A549 (cell line): ENCODE measurements at regions not wholly inside any gene's neighbourhood (a gene's known extent, or its start where the extent isn't known, plus 50 kb on each side); places are given as distances from the start of the nearest gene placed in this dataset.

ENCODE experiments used
- ATAC-seq, 2 experiments: fragments of 200-7000 bp in 1 of 2; fragments of >200 bp in 1 of 2; cut with Nextera tagmentation in 1 of 2; cut with Tn5 transposase in 1 of 2; 3 replicates each; pipeline versions ENCODE4 v1.8.0 to v1.9.1; 2018 to 2020; ENCODE audit warnings: mild to moderate bottlenecking in 1 of 2, moderate library complexity in 1 of 2
- CTCF ChIA-PET: fragments of 300-600 bp; sonication (Branson Sonifier 250); formaldehyde crosslinking; extraction: SDS; loops from one replicate; lab custom pipeline; 2021; ENCODE audit warnings: antibody characterized with exemption, inconsistent platforms; lab: Yijun Ruan, JAX
- POLR2A ChIA-PET: fragments of 350-600 bp; formaldehyde crosslinking; extraction: SDS; loops from one replicate; lab custom pipeline; 2021; ENCODE audit warnings: antibody characterized with exemption, inconsistent platforms; lab: Yijun Ruan, JAX
- DNase-seq, 2 experiments: peaks; one replicate each; pipeline versions ENCODE4 v3.0.0 to v3.0.0-alpha.2; 2011 to 2016; ENCODE audit warnings: low read depth in 1 of 2, low spot score in 1 of 2
- FAIRE-seq: peaks from 2 replicates; lab custom pipeline; 2011; peaks lifted over from hg19 to GRCh38; lab: Jason Lieb, UNC
- H3K27ac ChIP-seq, 2 experiments: fragments of >200 bp; sonication (Bioruptor Twin); formaldehyde crosslinking; 3 replicates each; pipeline ENCODE4 v1.5.1; 2016 to 2017
- H3K4me1 ChIP-seq: fragments of >200 bp; sonication (Bioruptor Twin); formaldehyde crosslinking; 3 replicates; pipeline ENCODE4 v1.6.1; 2016
- H3K4me2 ChIP-seq: fragments of >200 bp; sonication (Bioruptor Twin); formaldehyde crosslinking; 3 replicates; pipeline ENCODE4 v1.6.1; 2016
- H3K4me3 ChIP-seq: fragments of >200 bp; sonication (Bioruptor Twin); formaldehyde crosslinking; 3 replicates; pipeline ENCODE4 v1.5.1; 2016
- H3K9me3 ChIP-seq: fragments of >200 bp; sonication (Bioruptor Twin); formaldehyde crosslinking; 3 replicates; pipeline ENCODE4 v1.6.1; 2016
- BCL3 ChIP-seq: fragments of >200 bp; sonication (Bioruptor Twin); formaldehyde crosslinking; IDR thresholded peaks from 3 replicates; pipeline ENCODE4 v1.6.1; 2016
- BHLHE40 ChIP-seq: IDR thresholded peaks from 2 replicates; pipeline ENCODE4 v1.6.1; 2012; ENCODE audit warnings: low read depth, low read length, inconsistent platforms
- CBX8 ChIP-seq: fragments of 200-600 bp; sonication (generic); IDR thresholded peaks from 2 replicates; pipeline ENCODE4 v1.6.1; 2016
- CTCF ChIP-seq: fragments of >200 bp; sonication (Bioruptor Twin); formaldehyde crosslinking; IDR thresholded peaks from 3 replicates; pipeline ENCODE4 v1.5.1; 2016
- EHF ChIP-seq: fragments of 250-450 bp; sonication (Bioruptor Pico); IDR thresholded peaks from 2 replicates; pipeline ENCODE4 v1.5.0; 2020; ENCODE audit warnings: mild to moderate bottlenecking
- EHMT2 ChIP-seq: fragments of 200-600 bp; sonication (generic); IDR thresholded peaks from 2 replicates; pipeline ENCODE4 v1.6.1; 2016; ENCODE audit warnings: antibody characterized with exemption, low read depth, mild to moderate bottlenecking, moderate library complexity
- ESRRA ChIP-seq: fragments of 150-350 bp; IDR thresholded peaks from 2 replicates; pipeline ENCODE4 v1.6.1; 2014; ENCODE audit warnings: mild to moderate bottlenecking, low read length, borderline replicate concordance
- FOSL2 ChIP-seq, 2 experiments: fragments of 450-650 bp in 1 of 2; fragments of >200 bp in 1 of 2; sonication (Bioruptor Twin) in 1 of 2; formaldehyde crosslinking; IDR thresholded peaks; 2 replicates each; pipeline versions ENCODE4 v1.5.0 to v1.6.1; 2016 to 2020; ENCODE audit warnings: mild to moderate bottlenecking in 1 of 2, moderate library complexity in 1 of 2
- FOXS1 ChIP-seq: fragments of 250-450 bp; sonication (Bioruptor Pico); IDR thresholded peaks from 2 replicates; pipeline ENCODE4 v1.5.0; 2020; ENCODE audit warnings: mild to moderate bottlenecking, moderate library complexity
- GATA3 ChIP-seq: IDR thresholded peaks from 2 replicates; pipeline ENCODE4 v1.6.1; 2012; ENCODE audit warnings: borderline replicate concordance
- KDM5A ChIP-seq: fragments of 200-600 bp; sonication (generic); IDR thresholded peaks from 2 replicates; pipeline ENCODE4 v1.6.1; 2016; ENCODE audit warnings: antibody characterized with exemption, mild to moderate bottlenecking
- MYC ChIP-seq: IDR thresholded peaks from 2 replicates; pipeline ENCODE4 v1.6.1; 2012; ENCODE audit warnings: mild to moderate bottlenecking, inconsistent platforms, low read length, improper control_type of control experiment, borderline replicate concordance
- NFE2L2 ChIP-seq: fragments of 150-350 bp; conservative IDR thresholded peaks from 2 replicates; pipeline ENCODE4 v1.6.1; 2014; ENCODE audit warnings: low read length
- NPAS2 ChIP-seq: fragments of 250-450 bp; sonication (Bioruptor Pico); IDR thresholded peaks from 2 replicates; pipeline ENCODE4 v1.8.0; 2022; ENCODE audit warnings: mild to moderate bottlenecking, moderate library complexity, borderline replicate concordance
- POLR2A ChIP-seq: IDR thresholded peaks from 2 replicates; pipeline ENCODE4 v1.6.1; 2012; ENCODE audit warnings: mild to moderate bottlenecking, low read length
- TP53 ChIP-seq: fragments of 250-450 bp; sonication (Bioruptor Pico); IDR thresholded peaks from 2 replicates; pipeline ENCODE4 v1.5.0; 2021; ENCODE audit warnings: mild to moderate bottlenecking, moderate library complexity
- ZFP36 ChIP-seq: fragments of 450-650 bp; IDR thresholded peaks from 2 replicates; pipeline ENCODE4 v1.6.1; 2014; ENCODE audit warnings: borderline replicate concordance; ENCODE audit not compliant: partially characterized antibody
- ZSCAN20 ChIP-seq: fragments of 250-450 bp; sonication (Bioruptor Pico); IDR thresholded peaks from 2 replicates; pipeline ENCODE4 v1.8.0; 2022; ENCODE audit warnings: mild to moderate bottlenecking, moderate library complexity
- WGBS: methylation state at CpG from one replicate; pipeline ENCODE4 v1.1.6; 2017; ENCODE audit errors: missing lambda C conversion rate; 5-methylcytosine and 5-hydroxymethylcytosine counted together
- TF ChIP-seq, protein P1 (sequence below): fragments of 450-650 bp; IDR thresholded peaks from 2 replicates; pipeline ENCODE4 v1.6.1; 2014; ENCODE audit warnings: antibody characterized with exemption
- TF ChIP-seq, protein P2 (sequence below): fragments of 150-350 bp; IDR thresholded peaks from 2 replicates; pipeline ENCODE4 v1.6.1; 2014; ENCODE audit warnings: low read depth, mild to moderate bottlenecking, low read length

GRCh38 chr7:422191-422885 is 97.3 kb downstream of the PDGFA start:
- Histone ChIP-seq H3K4me2 (no peak overlapping the region), H3K27ac (no peak overlapping the region), H3K4me3 (no peak overlapping the region), H3K4me1 (no peaks in the 10 kb centered on the region), H3K9me3 (peaks cover under 1% of the 10 kb centered on the region; the same call in 1 of the 3 replicates)
- no peak for ATAC-seq
- TF ChIP-seq FOXS1 (CRISPR knock-in tag) (no peak), EHF (CRISPR knock-in tag) (no peak), BHLHE40 (no peak), ZFP36 (no peak), CBX8 (no peak), ESRRA (no peak), FOSL2 (IDR thresholded peaks at IDR 0.05) (no peak), FOSL2 (CRISPR knock-in tag; IDR thresholded peaks at IDR 0.05) (no peak), CTCF (no peak), TP53 (no peak), BCL3 (no peak), MYC (no peak), EHMT2 (no peak), KDM5A (no peak), NPAS2 (no peak), GATA3 (no peak), ZSCAN20 (no peak), NFE2L2 (no peak)
- TF ChIP-seq, protein P1, sequence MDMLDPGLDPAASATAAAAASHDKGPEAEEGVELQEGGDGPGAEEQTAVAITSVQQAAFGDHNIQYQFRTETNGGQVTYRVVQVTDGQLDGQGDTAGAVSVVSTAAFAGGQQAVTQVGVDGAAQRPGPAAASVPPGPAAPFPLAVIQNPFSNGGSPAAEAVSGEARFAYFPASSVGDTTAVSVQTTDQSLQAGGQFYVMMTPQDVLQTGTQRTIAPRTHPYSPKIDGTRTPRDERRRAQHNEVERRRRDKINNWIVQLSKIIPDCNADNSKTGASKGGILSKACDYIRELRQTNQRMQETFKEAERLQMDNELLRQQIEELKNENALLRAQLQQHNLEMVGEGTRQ = no peak
- POLR2A ChIA-PET = no interaction called here
- 61% methylated on average over 19 of the region's 33 CpGs for WGBS
- no peak for FAIRE-seq
- no peak for DNase-seq
- CTCF ChIA-PET = interaction anchor here (0.8 to 1.1 kb wide), 4 partner anchors 10 to 214 kb away, joined by 3 to 4 read pairs (median 3); no protein-coding TSS in a partner anchor

GRCh38 chr7:422886-423225 is 96.8 kb downstream of the PDGFA start:
- ATAC-seq = no peak
- H3K27ac ChIP-seq = no peak overlapping the region
- TF ChIP-seq POLR2A (no peak), FOSL2 (IDR thresholded peaks at IDR 0.05) (no peak), FOSL2 (CRISPR knock-in tag; IDR thresholded peaks at IDR 0.05) (no peak)
- TF ChIP-seq, protein P2, sequence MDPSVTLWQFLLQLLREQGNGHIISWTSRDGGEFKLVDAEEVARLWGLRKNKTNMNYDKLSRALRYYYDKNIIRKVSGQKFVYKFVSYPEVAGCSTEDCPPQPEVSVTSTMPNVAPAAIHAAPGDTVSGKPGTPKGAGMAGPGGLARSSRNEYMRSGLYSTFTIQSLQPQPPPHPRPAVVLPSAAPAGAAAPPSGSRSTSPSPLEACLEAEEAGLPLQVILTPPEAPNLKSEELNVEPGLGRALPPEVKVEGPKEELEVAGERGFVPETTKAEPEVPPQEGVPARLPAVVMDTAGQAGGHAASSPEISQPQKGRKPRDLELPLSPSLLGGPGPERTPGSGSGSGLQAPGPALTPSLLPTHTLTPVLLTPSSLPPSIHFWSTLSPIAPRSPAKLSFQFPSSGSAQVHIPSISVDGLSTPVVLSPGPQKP = no peak
- TF ChIP-seq, all 56 proteins: peak for 0
- no peak overlapping the region for H3K4me2 ChIP-seq
- 67% methylated on average over 7 of the region's 15 CpGs for WGBS
- ChIA-PET POLR2A (no interaction called here), CTCF (interaction anchor here (0.8 kb wide), 2 partner anchors 10 to 19 kb away, joined by 3 read pairs; no protein-coding TSS in a partner anchor)
- FAIRE-seq (no peak), DNase-seq (no peak)
- no peaks in the 10 kb centered on the region; the same call in 2 of the 3 replicates for H3K9me3 ChIP-seq
- H3K4me1 ChIP-seq = no peaks in the 10 kb centered on the region
- H3K4me3 ChIP-seq = no peak overlapping the region
